Activated naive CD4-positive, alpha-beta T cell treated with anti-CD3 and anti-CD28 coated beads, Interleukin-2, amount 50 U/mL, for 24 hours (primary cell): ENCODE measurements at regions not wholly inside any gene's neighbourhood (a gene's known extent, or its start where the extent isn't known, plus 50 kb on each side); places are given as distances from the start of the nearest gene placed in this dataset.
"Not testable (repeated sequence)": the region's sequence is repeated elsewhere in the genome, so short reads cannot be mapped to it uniquely, and the experiment has no call there.

Experiments used
- H3K27ac Mint-ChIP-seq: one replicate; pipeline ENCODE4 v1.8.0; 2021; ENCODE audit warnings: mild to moderate bottlenecking, mixed read lengths
- H3K27me3 Mint-ChIP-seq: one replicate; pipeline ENCODE4 v1.8.0; 2021; ENCODE audit warnings: mixed read lengths
- H3K36me3 Mint-ChIP-seq: one replicate; pipeline ENCODE4 v1.8.0; 2021; ENCODE audit warnings: mixed read lengths
- H3K4me1 Mint-ChIP-seq: one replicate; pipeline ENCODE4 v1.8.0; 2021; ENCODE audit warnings: mixed read lengths
- H3K4me3 Mint-ChIP-seq: one replicate; pipeline ENCODE4 v1.8.0; 2021; ENCODE audit warnings: mild to moderate bottlenecking, mixed read lengths
- H3K9me3 Mint-ChIP-seq: one replicate; pipeline ENCODE4 v1.8.0; 2021; ENCODE audit warnings: mixed read lengths

DNA sequence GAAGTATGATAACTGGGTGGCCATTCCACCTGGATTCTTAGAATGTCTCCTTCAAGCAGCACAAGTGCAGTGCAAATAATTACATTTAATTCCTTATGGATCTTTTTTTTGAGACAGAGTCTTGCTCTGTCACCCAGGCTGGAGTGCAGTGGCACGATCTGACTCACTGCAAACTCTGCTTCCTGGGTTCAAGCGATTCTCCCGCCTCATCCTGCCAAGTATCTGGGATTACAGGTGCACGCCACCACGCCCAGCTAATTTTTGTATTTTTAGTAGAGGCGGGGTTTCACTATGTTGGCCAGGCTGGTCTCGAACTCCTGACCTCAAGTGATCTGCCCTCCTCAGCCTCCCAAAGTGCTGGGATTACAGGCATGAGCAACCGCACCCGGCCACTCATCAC lies 80.7 kb upstream of the ABHD2 start:
- H3K27me3 Mint-ChIP-seq, H3K4me1 Mint-ChIP-seq, H3K4me3 Mint-ChIP-seq, H3K9me3 Mint-ChIP-seq, H3K36me3 Mint-ChIP-seq, H3K27ac Mint-ChIP-seq: not testable (repeated sequence)

GRCh38 chr15:89007989-89008388 lies 80.3 kb upstream of the ABHD2 start:
- no peak overlapping the region for H3K27ac Mint-ChIP-seq
- H3K4me1 Mint-ChIP-seq = no peaks in the 10 kb centered on the region
- H3K4me3 Mint-ChIP-seq = no peak overlapping the region
- H3K27me3 Mint-ChIP-seq = no peaks in the 10 kb centered on the region
- no peaks in the 10 kb centered on the region for H3K9me3 Mint-ChIP-seq
- no peaks in the 10 kb centered on the region for H3K36me3 Mint-ChIP-seq

GRCh38 chr15:89009080-89009479 lies 79.2 kb upstream of the ABHD2 start:
- Mint-ChIP-seq H3K9me3 (no peaks in the 10 kb centered on the region), H3K4me1 (no peaks in the 10 kb centered on the region), H3K27me3 (no peaks in the 10 kb centered on the region), H3K27ac (no peak overlapping the region), H3K36me3 (no peaks in the 10 kb centered on the region), H3K4me3 (no peak overlapping the region)

GRCh38 chr15:89015412-89016097 lies 72.7 kb upstream of the ABHD2 start:
- no peak overlapping the region for H3K27ac Mint-ChIP-seq
- H3K4me3 Mint-ChIP-seq = no peak overlapping the region

GRCh38 chr15:89016549-89017041 lies 71.7 kb upstream of the ABHD2 start:
- Mint-ChIP-seq H3K27me3 (peaks cover 2% of the 10 kb centered on the region), H3K4me1 (peaks cover 12% of the 10 kb centered on the region), H3K36me3 (no peaks in the 10 kb centered on the region), H3K9me3 (no peaks in the 10 kb centered on the region), H3K4me3 (peak overlapping the region; percentile 24), H3K27ac (no peak overlapping the region)

More at GRCh38 chr15:89015412-89016097, 72.7 kb upstream of the ABHD2 start:
- Mint-ChIP-seq H3K36me3 (no peaks in the 10 kb centered on the region), H3K9me3 (no peaks in the 10 kb centered on the region), H3K27me3 (peaks cover 2% of the 10 kb centered on the region), H3K4me1 (peaks cover 12% of the 10 kb centered on the region)

- H3K4me1 Mint-ChIP-seq = peaks cover 12% of the 10 kb centered on the region
- peak overlapping the region; percentile 61 for H3K4me3 Mint-ChIP-seq
- H3K27ac Mint-ChIP-seq = no peak overlapping the region
- no peaks in the 10 kb centered on the region for H3K36me3 Mint-ChIP-seq
- H3K9me3 Mint-ChIP-seq = no peaks in the 10 kb centered on the region
- peaks cover 2% of the 10 kb centered on the region for H3K27me3 Mint-ChIP-seq
These were observed 70.7 kb upstream of the ABHD2 start for GRCh38 chr15:89017370-89018066.

- Mint-ChIP-seq H3K4me3 (no peak overlapping the region), H3K4me1 (peaks cover 12% of the 10 kb centered on the region), H3K27ac (no peak overlapping the region), H3K9me3 (no peaks in the 10 kb centered on the region), H3K36me3 (no peaks in the 10 kb centered on the region), H3K27me3 (peaks cover 2% of the 10 kb centered on the region)
These were observed 70.0 kb upstream of the ABHD2 start for GRCh38 chr15:89018207-89018606.

DNA sequence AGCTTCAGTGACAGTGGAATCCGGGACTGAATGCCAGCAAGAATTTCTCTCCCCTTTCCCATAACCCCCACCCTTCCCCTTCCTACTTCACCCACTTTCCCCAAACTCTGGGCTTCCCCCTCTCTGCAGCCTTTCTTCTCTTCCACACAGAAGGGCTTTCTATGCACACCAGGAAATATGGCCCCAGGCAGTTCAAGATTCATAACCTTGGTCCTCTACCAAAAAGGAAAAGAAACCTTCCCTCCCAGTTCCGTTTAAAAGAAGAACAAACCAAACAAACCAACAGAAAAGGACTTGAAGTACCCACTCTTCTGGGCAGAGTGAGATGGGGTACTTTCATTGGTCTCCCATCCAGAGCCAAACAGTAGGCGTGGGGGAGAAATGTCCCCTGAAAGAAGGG lies 68.8 kb upstream of the ABHD2 start:
- no peaks in the 10 kb centered on the region for H3K9me3 Mint-ChIP-seq
- H3K4me3 Mint-ChIP-seq = no peak overlapping the region
- H3K4me1 Mint-ChIP-seq = peaks cover 12% of the 10 kb centered on the region
- H3K36me3 Mint-ChIP-seq = no peaks in the 10 kb centered on the region
- H3K27ac Mint-ChIP-seq = no peak overlapping the region
- peaks cover 2% of the 10 kb centered on the region for H3K27me3 Mint-ChIP-seq

DNA sequence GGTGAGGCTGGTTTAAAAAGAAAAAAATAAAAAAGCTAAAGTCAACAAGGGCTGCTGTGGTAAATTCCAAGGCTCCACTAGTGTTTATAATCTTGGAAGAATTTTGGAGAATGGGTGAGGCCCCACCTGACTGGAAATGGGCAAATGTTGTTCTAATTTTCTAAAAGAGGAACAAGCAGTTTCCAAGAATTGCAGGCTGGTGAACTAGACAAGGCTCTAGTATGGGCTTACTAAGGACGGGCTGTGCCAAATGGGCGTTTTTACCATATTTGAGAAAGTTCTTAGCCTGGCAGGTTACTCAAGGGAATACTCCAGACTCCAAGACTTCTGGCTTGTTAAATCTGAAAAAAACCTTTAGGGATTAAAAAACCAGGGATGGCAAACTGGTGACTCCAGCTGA lies 67.0 kb upstream of the ABHD2 start:
- Mint-ChIP-seq H3K27me3 (peaks cover 2% of the 10 kb centered on the region), H3K9me3 (peaks cover 4% of the 10 kb centered on the region), H3K27ac (no peak overlapping the region), H3K4me3 (no peak overlapping the region), H3K36me3 (no peaks in the 10 kb centered on the region), H3K4me1 (peaks cover 12% of the 10 kb centered on the region)

DNA sequence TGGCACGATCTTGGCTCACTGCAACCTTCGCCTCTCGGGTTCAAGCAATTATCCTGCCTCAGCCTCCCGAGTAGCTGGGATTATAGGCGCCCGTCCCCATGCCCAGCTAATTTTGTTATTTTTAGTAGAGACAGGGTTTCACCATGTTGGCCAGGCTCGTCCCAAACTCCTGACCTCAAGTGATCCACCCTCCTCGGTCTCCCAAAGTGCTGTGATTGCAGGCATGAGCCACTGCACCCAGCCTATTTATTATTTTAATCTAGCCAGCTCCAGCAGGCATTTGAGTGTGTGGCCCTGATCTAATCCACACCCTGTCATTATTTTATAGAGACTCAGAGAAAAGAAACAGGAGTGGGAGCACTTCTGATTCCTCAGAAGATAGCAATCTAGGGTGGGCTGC lies 66.4 kb upstream of the ABHD2 start:
- not testable (repeated sequence) for H3K27me3 Mint-ChIP-seq, H3K4me1 Mint-ChIP-seq, H3K9me3 Mint-ChIP-seq, H3K4me3 Mint-ChIP-seq, H3K27ac Mint-ChIP-seq, H3K36me3 Mint-ChIP-seq

- peaks cover 6% of the 10 kb centered on the region for H3K9me3 Mint-ChIP-seq
- no peaks in the 10 kb centered on the region for H3K36me3 Mint-ChIP-seq
- H3K27me3 Mint-ChIP-seq = peaks cover 4% of the 10 kb centered on the region
- H3K4me1 Mint-ChIP-seq = no peaks in the 10 kb centered on the region
- no peak overlapping the region for H3K27ac Mint-ChIP-seq
- no peak overlapping the region for H3K4me3 Mint-ChIP-seq
These were observed 64.8 kb upstream of the ABHD2 start for GRCh38 chr15:89023311-89023961.

DNA sequence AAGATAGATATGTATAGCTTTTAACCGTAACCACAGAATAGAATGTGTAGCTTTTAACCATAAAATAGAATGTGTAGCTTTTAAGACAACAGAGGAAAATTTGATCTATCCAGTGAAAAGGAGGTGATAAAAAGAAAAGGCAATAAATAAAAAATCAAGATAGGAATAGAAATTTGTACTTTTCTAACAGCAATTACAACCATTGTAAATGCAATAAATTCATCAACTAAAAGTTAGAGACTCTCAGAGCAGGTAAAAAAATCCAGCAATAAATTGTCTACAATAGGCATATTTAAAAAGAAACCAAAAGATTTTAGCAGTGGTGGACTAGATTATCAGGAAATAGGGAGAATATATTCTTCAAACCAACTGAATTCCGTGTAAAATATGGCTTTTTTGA lies 63.8 kb upstream of the ABHD2 start:
- no peak overlapping the region for H3K27ac Mint-ChIP-seq
- no peaks in the 10 kb centered on the region for H3K36me3 Mint-ChIP-seq
- no peak overlapping the region for H3K4me3 Mint-ChIP-seq
- H3K27me3 Mint-ChIP-seq = peaks cover 4% of the 10 kb centered on the region
- H3K4me1 Mint-ChIP-seq = no peaks in the 10 kb centered on the region
- peaks cover 6% of the 10 kb centered on the region for H3K9me3 Mint-ChIP-seq

DNA sequence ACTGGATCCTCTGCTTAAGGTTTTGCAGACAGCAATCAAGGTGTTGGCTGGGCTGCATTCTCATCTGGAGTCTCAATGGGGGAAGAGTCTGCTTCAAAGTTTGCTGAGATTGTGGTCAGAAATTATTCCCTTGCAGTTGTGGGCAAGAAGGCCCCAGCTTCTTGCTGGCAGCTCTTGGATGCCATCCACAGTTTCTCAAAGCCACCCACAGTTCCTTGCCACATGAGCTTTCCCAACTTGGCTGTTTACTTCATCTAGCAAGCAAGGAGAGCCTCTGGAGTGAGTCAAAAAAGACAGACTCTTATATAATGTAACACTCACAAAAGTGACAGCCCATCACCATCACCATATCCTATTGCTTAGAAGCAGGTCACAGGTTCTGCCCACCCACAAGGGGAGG lies 62.1 kb upstream of the ABHD2 start:
- H3K27ac Mint-ChIP-seq = no peak overlapping the region
- peaks cover 6% of the 10 kb centered on the region for H3K9me3 Mint-ChIP-seq
- no peak overlapping the region for H3K4me3 Mint-ChIP-seq
- H3K27me3 Mint-ChIP-seq = peaks cover 2% of the 10 kb centered on the region
- H3K36me3 Mint-ChIP-seq = no peaks in the 10 kb centered on the region
- no peaks in the 10 kb centered on the region for H3K4me1 Mint-ChIP-seq

- Mint-ChIP-seq H3K4me1 (no peaks in the 10 kb centered on the region), H3K36me3 (no peaks in the 10 kb centered on the region), H3K9me3 (peaks cover 6% of the 10 kb centered on the region), H3K27ac (peak overlapping the region; percentile 55), H3K27me3 (peaks cover 2% of the 10 kb centered on the region), H3K4me3 (no peak overlapping the region)
These were observed 60.2 kb upstream of the ABHD2 start for GRCh38 chr15:89028036-89028435.

DNA sequence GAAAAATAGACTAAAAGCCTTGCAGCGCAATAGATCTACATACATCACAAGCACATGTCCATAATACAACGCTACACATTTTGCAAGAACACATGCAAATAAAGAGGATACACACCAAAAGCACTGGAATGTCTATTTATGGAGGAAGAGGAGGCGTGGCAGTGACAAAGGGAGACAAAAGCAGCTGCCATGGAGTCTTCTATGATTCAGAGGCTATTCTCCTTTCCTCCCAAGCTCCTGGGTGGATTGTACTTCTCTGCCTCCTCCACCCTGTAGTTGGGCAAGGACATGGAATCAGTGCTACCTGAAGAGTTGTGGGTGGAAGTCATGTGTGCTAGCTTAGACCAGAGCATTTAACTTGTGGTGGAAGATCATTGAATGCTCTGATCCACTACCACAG lies 57.9 kb upstream of the ABHD2 start:
- no peak overlapping the region for H3K27ac Mint-ChIP-seq
- H3K9me3 Mint-ChIP-seq = peaks cover 6% of the 10 kb centered on the region
- H3K4me3 Mint-ChIP-seq = no peak overlapping the region
- peaks cover 2% of the 10 kb centered on the region for H3K27me3 Mint-ChIP-seq
- H3K36me3 Mint-ChIP-seq = no peaks in the 10 kb centered on the region
- H3K4me1 Mint-ChIP-seq = no peaks in the 10 kb centered on the region

GRCh38 chr15:89031637-89032285 lies 56.5 kb upstream of the ABHD2 start:
- H3K4me3 Mint-ChIP-seq, H3K36me3 Mint-ChIP-seq, H3K27me3 Mint-ChIP-seq, H3K27ac Mint-ChIP-seq, H3K4me1 Mint-ChIP-seq, H3K9me3 Mint-ChIP-seq: not testable (repeated sequence)
